ENCODE measurements at regions not wholly inside any gene's neighbourhood (a gene's known extent, or its start where the extent isn't known, plus 50 kb on each side); places are given as distances from the start of the nearest gene placed in this dataset.

- no peaks in the 10 kb centered on the region for H3K36me3 ChIP-seq (ENCODE audit: insufficient read depth, low read length)
- no peak overlapping the region for H3K4me3 ChIP-seq (ENCODE audit: low read length)
- no peaks in the 10 kb centered on the region for H3K9me3 ChIP-seq (replicated peaks; ENCODE audit: low read length)
These were observed 429.2 kb upstream of the NR2F2 start for GRCh38 chr15:95901271-95901670.

GRCh38 chr15:95902606-95903005 is 427.9 kb upstream of the NR2F2 start:
- H3K36me3 ChIP-seq (ENCODE audit: insufficient read depth, low read length), result no peaks in the 10 kb centered on the region
- no peaks in the 10 kb centered on the region for H3K27me3 ChIP-seq (ENCODE audit: control insufficient read depth, insufficient read depth, low read length)
- no peak overlapping the region for H3K4me2 ChIP-seq (ENCODE audit: low read length)
- no peaks in the 10 kb centered on the region for H3K9me3 ChIP-seq (replicated peaks; ENCODE audit: low read length)
- H3K4me1 ChIP-seq (ENCODE audit: control insufficient read depth, insufficient read depth, low read length), result no peaks in the 10 kb centered on the region
- H3K9ac ChIP-seq (ENCODE audit: low read depth, low read length), result no peak overlapping the region
- no peak overlapping the region for H3K4me3 ChIP-seq (ENCODE audit: low read length)

More at GRCh38 chr15:95901271-95901670, 429.2 kb upstream of the NR2F2 start:
- Histone ChIP-seq H3K4me1 (ENCODE audit: control insufficient read depth, insufficient read depth, low read length) (no peaks in the 10 kb centered on the region), H3K27me3 (ENCODE audit: control insufficient read depth, insufficient read depth, low read length) (no peaks in the 10 kb centered on the region), H3K9ac (ENCODE audit: low read depth, low read length) (no peak overlapping the region), H3K4me2 (ENCODE audit: low read length) (no peak overlapping the region)

- Histone ChIP-seq H3K36me3 (ENCODE audit: insufficient read depth, low read length) (no peaks in the 10 kb centered on the region), H3K9me3 (replicated peaks; ENCODE audit: low read length) (no peaks in the 10 kb centered on the region), H3K27me3 (ENCODE audit: control insufficient read depth, insufficient read depth, low read length) (no peaks in the 10 kb centered on the region), H3K4me3 (ENCODE audit: low read length) (no peak overlapping the region), H3K4me1 (ENCODE audit: control insufficient read depth, insufficient read depth, low read length) (no peaks in the 10 kb centered on the region), H3K9ac (ENCODE audit: low read depth, low read length) (no peak overlapping the region), H3K4me2 (ENCODE audit: low read length) (no peak overlapping the region)
These were observed 427.1 kb upstream of the NR2F2 start for GRCh38 chr15:95903352-95903751.

- no peak overlapping the region for H3K4me3 ChIP-seq (ENCODE audit: low read length)
- no peaks in the 10 kb centered on the region for H3K9me3 ChIP-seq (replicated peaks; ENCODE audit: low read length)
- no peaks in the 10 kb centered on the region for H3K27me3 ChIP-seq (ENCODE audit: control insufficient read depth, insufficient read depth, low read length)
- H3K36me3 ChIP-seq (ENCODE audit: insufficient read depth, low read length), result no peaks in the 10 kb centered on the region
- H3K4me2 ChIP-seq (ENCODE audit: low read length), result no peak overlapping the region
- H3K9ac ChIP-seq (ENCODE audit: low read depth, low read length), result no peak overlapping the region
- peaks cover 7% of the 10 kb centered on the region for H3K4me1 ChIP-seq (ENCODE audit: control insufficient read depth, insufficient read depth, low read length)
These were observed 419.8 kb upstream of the NR2F2 start for GRCh38 chr15:95910643-95911212.

GRCh38 chr15:95911570-95912279 is 418.8 kb upstream of the NR2F2 start:
- Histone ChIP-seq H3K4me1 (ENCODE audit: control insufficient read depth, insufficient read depth, low read length) (peaks cover 7% of the 10 kb centered on the region), H3K9ac (ENCODE audit: low read depth, low read length) (no peak overlapping the region), H3K4me2 (ENCODE audit: low read length) (no peak overlapping the region), H3K4me3 (ENCODE audit: low read length) (no peak overlapping the region), H3K9me3 (replicated peaks; ENCODE audit: low read length) (no peaks in the 10 kb centered on the region), H3K27me3 (ENCODE audit: control insufficient read depth, insufficient read depth, low read length) (no peaks in the 10 kb centered on the region), H3K36me3 (ENCODE audit: insufficient read depth, low read length) (no peaks in the 10 kb centered on the region)

- Histone ChIP-seq H3K9ac (ENCODE audit: low read depth, low read length) (no peak overlapping the region), H3K9me3 (replicated peaks; ENCODE audit: low read length) (no peaks in the 10 kb centered on the region), H3K4me2 (ENCODE audit: low read length) (no peak overlapping the region), H3K4me3 (ENCODE audit: low read length) (no peak overlapping the region), H3K4me1 (ENCODE audit: control insufficient read depth, insufficient read depth, low read length) (peaks cover 7% of the 10 kb centered on the region), H3K36me3 (ENCODE audit: insufficient read depth, low read length) (no peaks in the 10 kb centered on the region), H3K27me3 (ENCODE audit: control insufficient read depth, insufficient read depth, low read length) (no peaks in the 10 kb centered on the region)
These were observed 418.2 kb upstream of the NR2F2 start for GRCh38 chr15:95912280-95912625.

- peaks cover 7% of the 10 kb centered on the region for H3K4me1 ChIP-seq (ENCODE audit: control insufficient read depth, insufficient read depth, low read length)
- no peaks in the 10 kb centered on the region for H3K9me3 ChIP-seq (replicated peaks; ENCODE audit: low read length)
- no peaks in the 10 kb centered on the region for H3K36me3 ChIP-seq (ENCODE audit: insufficient read depth, low read length)
- no peak overlapping the region for H3K4me2 ChIP-seq (ENCODE audit: low read length)
- no peak overlapping the region for H3K9ac ChIP-seq (ENCODE audit: low read depth, low read length)
- no peaks in the 10 kb centered on the region for H3K27me3 ChIP-seq (ENCODE audit: control insufficient read depth, insufficient read depth, low read length)
- no peak overlapping the region for H3K4me3 ChIP-seq (ENCODE audit: low read length)
These were observed 417.8 kb upstream of the NR2F2 start for GRCh38 chr15:95912728-95913127.

- Histone ChIP-seq H3K36me3 (ENCODE audit: insufficient read depth, low read length) (no peaks in the 10 kb centered on the region), H3K4me3 (ENCODE audit: low read length) (no peak overlapping the region), H3K27me3 (ENCODE audit: control insufficient read depth, insufficient read depth, low read length) (no peaks in the 10 kb centered on the region), H3K4me1 (ENCODE audit: control insufficient read depth, insufficient read depth, low read length) (peaks cover 7% of the 10 kb centered on the region), H3K4me2 (ENCODE audit: low read length) (no peak overlapping the region), H3K9ac (ENCODE audit: low read depth, low read length) (no peak overlapping the region), H3K9me3 (replicated peaks; ENCODE audit: low read length) (no peaks in the 10 kb centered on the region)
These were observed 413.9 kb upstream of the NR2F2 start for GRCh38 chr15:95916568-95916967.

- H3K27me3 ChIP-seq (ENCODE audit: control insufficient read depth, insufficient read depth, low read length), result no peaks in the 10 kb centered on the region
- H3K4me2 ChIP-seq (ENCODE audit: low read length), result no peak overlapping the region
- no peak overlapping the region for H3K4me3 ChIP-seq (ENCODE audit: low read length)
- H3K36me3 ChIP-seq (ENCODE audit: insufficient read depth, low read length), result no peaks in the 10 kb centered on the region
- no peak overlapping the region for H3K9ac ChIP-seq (ENCODE audit: low read depth, low read length)
- no peaks in the 10 kb centered on the region for H3K9me3 ChIP-seq (replicated peaks; ENCODE audit: low read length)
- H3K4me1 ChIP-seq (ENCODE audit: control insufficient read depth, insufficient read depth, low read length), result no peaks in the 10 kb centered on the region
These were observed 412.0 kb upstream of the NR2F2 start for GRCh38 chr15:95918525-95918924.

- no peaks in the 10 kb centered on the region for H3K36me3 ChIP-seq (ENCODE audit: insufficient read depth, low read length)
- no peak overlapping the region for H3K9ac ChIP-seq (ENCODE audit: low read depth, low read length)
- H3K4me3 ChIP-seq (ENCODE audit: low read length), result no peak overlapping the region
- H3K4me2 ChIP-seq (ENCODE audit: low read length), result no peak overlapping the region
- no peaks in the 10 kb centered on the region for H3K27me3 ChIP-seq (ENCODE audit: control insufficient read depth, insufficient read depth, low read length)
- no peaks in the 10 kb centered on the region for H3K4me1 ChIP-seq (ENCODE audit: control insufficient read depth, insufficient read depth, low read length)
- no peaks in the 10 kb centered on the region for H3K9me3 ChIP-seq (replicated peaks; ENCODE audit: low read length)
These were observed 411.0 kb upstream of the NR2F2 start for GRCh38 chr15:95919460-95919859.

- H3K27me3 ChIP-seq (ENCODE audit: control insufficient read depth, insufficient read depth, low read length), result no peaks in the 10 kb centered on the region
- H3K4me1 ChIP-seq (ENCODE audit: control insufficient read depth, insufficient read depth, low read length), result no peaks in the 10 kb centered on the region
- no peaks in the 10 kb centered on the region for H3K36me3 ChIP-seq (ENCODE audit: insufficient read depth, low read length)
- H3K9ac ChIP-seq (ENCODE audit: low read depth, low read length), result no peak overlapping the region
- H3K4me3 ChIP-seq (ENCODE audit: low read length), result no peak overlapping the region
- no peaks in the 10 kb centered on the region for H3K9me3 ChIP-seq (replicated peaks; ENCODE audit: low read length)
- no peak overlapping the region for H3K4me2 ChIP-seq (ENCODE audit: low read length)
These were observed 409.1 kb upstream of the NR2F2 start for GRCh38 chr15:95921404-95921803.

GRCh38 chr15:95922431-95922830 is 408.1 kb upstream of the NR2F2 start:
- no peaks in the 10 kb centered on the region for H3K36me3 ChIP-seq (ENCODE audit: insufficient read depth, low read length)
- no peaks in the 10 kb centered on the region for H3K9me3 ChIP-seq (replicated peaks; ENCODE audit: low read length)
- no peak overlapping the region for H3K4me3 ChIP-seq (ENCODE audit: low read length)
- H3K27me3 ChIP-seq (ENCODE audit: control insufficient read depth, insufficient read depth, low read length), result no peaks in the 10 kb centered on the region
- no peak overlapping the region for H3K4me2 ChIP-seq (ENCODE audit: low read length)
- H3K4me1 ChIP-seq (ENCODE audit: control insufficient read depth, insufficient read depth, low read length), result no peaks in the 10 kb centered on the region
- no peak overlapping the region for H3K9ac ChIP-seq (ENCODE audit: low read depth, low read length)
